SK-N-MC (cell line): ENCODE measurements at regions not wholly inside any gene's neighbourhood (a gene's known extent, or its start where the extent isn't known, plus 50 kb on each side); places are given as distances from the start of the nearest gene placed in this dataset.

Source experiments
- DNase-seq: peaks from one replicate; pipeline ENCODE4 v3.0.0-alpha.2; 2011; ENCODE audit warnings: low read depth, low spot score
- H3K27ac ChIP-seq: fragments of 200-600 bp; sonication (generic); 2 replicates; pipeline ENCODE4 v1.5.1; 2016; ENCODE audit warnings: mixed run types
- H3K36me3 ChIP-seq: fragments of 200-600 bp; sonication (generic); 2 replicates; pipeline ENCODE4 v1.6.1; 2017; ENCODE audit warnings: antibody characterized with exemption, low read length, mixed read lengths; ENCODE audit not compliant: insufficient read depth
- H3K4me3 ChIP-seq: fragments of 200-600 bp; sonication (generic); 2 replicates; pipeline ENCODE4 v1.5.1; 2016
- H3K9ac ChIP-seq: fragments of 200-600 bp; sonication (generic); 2 replicates; pipeline ENCODE4 v1.8.0; 2017; ENCODE audit warnings: mixed run types, mixed read lengths; ENCODE audit not compliant: insufficient read length
- H3K9me3 ChIP-seq: fragments of 200-600 bp; sonication (generic); 2 replicates; pipeline ENCODE4 v1.6.1; 2017; ENCODE audit warnings: low read depth, mild to moderate bottlenecking, antibody characterized with exemption, low read length, moderate library complexity, mixed read lengths
- EZH2 ChIP-seq: fragments of 200-600 bp; sonication (generic); IDR thresholded peaks from one replicate; pipeline ENCODE4 v1.6.1; 2017; ENCODE audit warnings: antibody characterized with exemption
- FOXP2 ChIP-seq: optimal IDR thresholded peaks from 2 replicates; pipeline ENCODE3; 2011; ENCODE audit warnings: mild to moderate bottlenecking, moderate library complexity; ENCODE audit not compliant: insufficient read depth; ENCODE audit errors: extremely low read length, control extremely low read depth
- POLR2AphosphoS5 ChIP-seq: IDR thresholded peaks from 2 replicates; pipeline ENCODE4 v1.6.1; 2012; ENCODE audit warnings: mild to moderate bottlenecking, low read depth, low read length, borderline replicate concordance

GRCh38 chr4:35038079-35038805 lies 1206.1 kb downstream of the ARAP2 start:
- Histone ChIP-seq H3K9ac (no peak overlapping the region), H3K36me3 (no peaks in the 10 kb centered on the region), H3K27ac (no peak overlapping the region), H3K9me3 (no peaks in the 10 kb centered on the region), H3K4me3 (no peak overlapping the region)
- no peak for DNase-seq
- TF ChIP-seq FOXP2 (no peak), POLR2AphosphoS5 (no peak), EZH2 (no peak)

DNA sequence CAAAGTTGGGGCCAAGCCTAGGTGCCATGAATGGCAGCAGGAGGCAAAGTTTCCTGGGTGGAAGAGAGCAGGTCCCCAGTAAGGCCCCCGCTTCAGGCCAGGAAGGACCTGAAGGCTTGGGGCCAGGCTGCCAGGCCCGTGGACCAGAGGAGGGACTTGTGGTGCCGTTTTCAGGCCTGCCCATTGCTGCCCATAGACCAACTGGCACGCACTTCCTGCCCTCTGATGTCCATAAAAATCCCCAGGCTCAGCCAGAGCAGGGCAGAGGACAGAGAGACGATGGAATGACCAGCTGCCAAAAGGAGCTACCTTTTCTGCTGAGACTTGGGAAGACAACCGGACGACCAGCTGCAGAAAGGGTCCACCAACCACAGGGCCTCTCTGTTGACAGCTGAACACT lies 1205.5 kb downstream of the ARAP2 start:
- DNase-seq: no peak
- no peak for TF ChIP-seq EZH2
- no peak for TF ChIP-seq FOXP2
- TF ChIP-seq POLR2AphosphoS5: no peak
- no peaks in the 10 kb centered on the region for H3K9me3 ChIP-seq
- H3K36me3 ChIP-seq: no peaks in the 10 kb centered on the region
- no peak overlapping the region for H3K4me3 ChIP-seq
- no peak overlapping the region for H3K27ac ChIP-seq
- H3K9ac ChIP-seq: no peak overlapping the region

DNA sequence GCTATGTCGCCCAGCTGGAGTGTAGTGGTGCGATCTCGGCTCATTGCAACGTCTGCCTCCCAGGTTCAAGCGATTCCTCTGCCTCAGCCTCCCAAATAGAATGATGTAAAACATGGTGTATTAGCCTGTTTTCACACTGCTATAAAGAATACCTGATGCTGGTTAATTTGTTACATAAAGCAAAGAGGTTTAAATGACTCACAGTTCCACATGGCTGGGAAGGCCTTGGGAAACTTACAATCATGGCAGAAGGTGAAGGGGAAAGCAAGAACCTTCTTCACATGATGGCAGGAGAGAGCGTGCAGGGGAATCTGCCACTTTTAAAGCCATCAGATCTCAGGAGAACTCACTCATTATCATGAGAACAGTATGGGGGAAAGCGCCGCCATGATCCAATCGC lies 1191.8 kb downstream of the ARAP2 start:
- Histone ChIP-seq H3K9me3 (no peaks in the 10 kb centered on the region), H3K36me3 (no peaks in the 10 kb centered on the region), H3K27ac (no peak overlapping the region), H3K4me3 (no peak overlapping the region), H3K9ac (no peak overlapping the region)
- DNase-seq: no peak
- TF ChIP-seq POLR2AphosphoS5 (no peak), EZH2 (no peak), FOXP2 (no peak)

DNA sequence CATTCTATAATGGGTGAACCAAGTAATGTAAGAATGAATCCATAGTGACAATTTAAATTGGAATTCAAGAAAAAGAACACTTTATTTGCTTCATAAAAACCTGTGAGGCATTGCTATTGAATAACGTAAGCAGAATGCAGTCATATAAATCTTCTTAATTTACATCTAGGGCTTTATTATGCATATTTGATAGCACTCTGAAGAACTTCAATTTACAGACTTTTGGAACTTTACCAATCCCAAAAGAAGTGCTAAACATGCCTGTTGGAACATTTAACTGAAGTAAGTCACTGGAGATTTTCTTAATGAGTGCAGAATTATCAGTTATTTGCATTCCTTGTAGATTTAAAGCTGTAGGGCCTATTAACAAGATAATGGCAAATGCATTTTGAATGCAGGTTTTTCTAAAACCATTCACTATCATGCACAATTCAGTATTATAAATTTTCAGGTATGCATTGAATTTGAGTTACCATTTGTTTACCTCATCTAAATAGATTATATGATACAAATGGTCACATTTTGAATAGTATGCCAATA lies 1181.2 kb downstream of the ARAP2 start:
- Histone ChIP-seq H3K27ac (no peak overlapping the region), H3K9me3 (no peaks in the 10 kb centered on the region), H3K36me3 (no peaks in the 10 kb centered on the region), H3K4me3 (no peak overlapping the region), H3K9ac (no peak overlapping the region)
- DNase-seq: no peak
- TF ChIP-seq POLR2AphosphoS5: no peak
- no peak for TF ChIP-seq FOXP2
- no peak for TF ChIP-seq EZH2

DNA sequence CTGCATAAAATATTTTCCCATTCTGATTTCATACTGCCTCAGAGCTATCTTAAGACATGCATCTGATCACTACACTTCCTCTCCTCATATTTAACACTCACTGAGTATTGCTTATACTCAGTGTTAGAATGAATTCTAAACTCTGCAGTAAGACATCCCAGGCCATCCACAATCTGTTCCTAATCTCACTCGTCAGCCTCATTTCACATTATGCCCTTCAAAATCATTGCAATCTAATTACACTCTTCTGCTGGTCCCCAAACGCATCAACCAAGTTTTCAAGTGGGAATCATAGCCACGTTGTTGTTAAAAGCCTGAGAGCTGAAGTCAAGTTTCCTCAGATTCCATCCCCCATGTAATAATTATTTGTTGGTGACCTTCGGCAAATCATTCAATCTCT lies 1177.9 kb downstream of the ARAP2 start:
- no peak for DNase-seq
- no peak overlapping the region for H3K27ac ChIP-seq
- no peaks in the 10 kb centered on the region for H3K36me3 ChIP-seq
- TF ChIP-seq FOXP2: no peak
- no peak for TF ChIP-seq EZH2
- no peak for TF ChIP-seq POLR2AphosphoS5
- no peak overlapping the region for H3K4me3 ChIP-seq
- no peak overlapping the region for H3K9ac ChIP-seq
- H3K9me3 ChIP-seq: no peaks in the 10 kb centered on the region

DNA sequence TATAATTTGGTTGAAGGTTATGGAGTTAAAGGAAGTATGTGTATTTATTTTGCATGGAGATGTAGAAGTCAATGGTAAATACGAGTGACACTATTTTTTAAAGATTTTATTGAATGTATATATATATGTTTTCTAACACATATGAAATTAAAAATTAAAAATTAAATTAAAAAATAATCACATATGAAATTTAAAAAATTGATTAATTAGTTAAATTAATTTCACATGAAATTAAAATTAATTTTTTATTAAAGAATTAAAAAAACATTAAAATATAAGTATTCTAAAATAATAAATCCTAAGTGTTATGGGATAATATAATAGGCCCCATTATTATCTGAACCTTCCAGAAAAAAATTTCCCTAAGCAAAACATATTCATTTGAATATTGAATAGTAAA lies 1163.5 kb downstream of the ARAP2 start:
- no peak for TF ChIP-seq EZH2
- TF ChIP-seq POLR2AphosphoS5: no peak
- TF ChIP-seq FOXP2: no peak
- Histone ChIP-seq H3K27ac (no peak overlapping the region), H3K36me3 (no peaks in the 10 kb centered on the region), H3K4me3 (no peak overlapping the region), H3K9me3 (no peaks in the 10 kb centered on the region), H3K9ac (no peak overlapping the region)
- DNase-seq: no peak

GRCh38 chr4:35087218-35087617 lies 1157.1 kb downstream of the ARAP2 start:
- H3K4me3 ChIP-seq: no peak overlapping the region
- H3K36me3 ChIP-seq: no peaks in the 10 kb centered on the region
- no peak overlapping the region for H3K27ac ChIP-seq
- H3K9me3 ChIP-seq: no peaks in the 10 kb centered on the region
- no peak for DNase-seq
- H3K9ac ChIP-seq: no peak overlapping the region
- TF ChIP-seq FOXP2 (no peak), EZH2 (no peak), POLR2AphosphoS5 (no peak)

- Histone ChIP-seq H3K36me3 (no peaks in the 10 kb centered on the region), H3K4me3 (no peak overlapping the region), H3K9me3 (no peaks in the 10 kb centered on the region), H3K9ac (no peak overlapping the region), H3K27ac (no peak overlapping the region)
- no peak for DNase-seq
- TF ChIP-seq POLR2AphosphoS5 (no peak), FOXP2 (no peak), EZH2 (no peak)
Measured at GRCh38 chr4:35100932-35101331, 1143.4 kb downstream of the ARAP2 start.

- TF ChIP-seq FOXP2 (no peak), POLR2AphosphoS5 (no peak), EZH2 (no peak)
Measured at GRCh38 chr4:35102066-35102465, 1142.2 kb downstream of the ARAP2 start.

More at GRCh38 chr4:35102066-35102465, 1142.2 kb downstream of the ARAP2 start:
- H3K9ac ChIP-seq: no peak overlapping the region
- H3K4me3 ChIP-seq: no peak overlapping the region
- no peaks in the 10 kb centered on the region for H3K9me3 ChIP-seq
- no peak for DNase-seq
- H3K27ac ChIP-seq: no peak overlapping the region
- no peaks in the 10 kb centered on the region for H3K36me3 ChIP-seq
